K562 (cell line): ENCODE measurements at regions not wholly inside any gene's neighbourhood (a gene's known extent, or its start where the extent isn't known, plus 50 kb on each side); places are given as distances from the start of the nearest gene placed in this dataset.

Source experiments
- GTF2F1 ChIP-seq: IDR thresholded peaks from 2 replicates; pipeline ENCODE4 v1.6.1; 2011; ENCODE audit warnings: low read depth, low read length, improper control_type of control experiment
- NELFE ChIP-seq: IDR thresholded peaks from 2 replicates; pipeline ENCODE4 v1.6.1; 2011; ENCODE audit warnings: mild to moderate bottlenecking; ENCODE audit not compliant: insufficient read depth, insufficient read length
- POLR2AphosphoS5 ChIP-seq: IDR thresholded peaks from 2 replicates; pipeline ENCODE4 v1.6.1; 2011; ENCODE audit warnings: mild to moderate bottlenecking, low read depth, low read length, moderate library complexity; ENCODE audit not compliant: control insufficient read depth, insufficient read depth
- RBBP5 ChIP-seq: fragments of 200-600 bp; sonication (generic); IDR thresholded peaks from 2 replicates; pipeline ENCODE4 v1.6.1; 2012; ENCODE audit warnings: borderline replicate concordance, mild to moderate bottlenecking, low read length, control low read depth, inconsistent platforms; ENCODE audit not compliant: insufficient read depth, poor library complexity, severe bottlenecking
- TCF15 ChIP-seq: fragments of 250-450 bp; sonication (Bioruptor Pico); IDR thresholded peaks from 2 replicates; pipeline ENCODE4 v1.8.0; 2022; ENCODE audit warnings: moderate library complexity, mild to moderate bottlenecking, inconsistent platforms
- ZFP91 ChIP-seq: sonication (generic); formaldehyde crosslinking; IDR thresholded peaks from 2 replicates; pipeline ENCODE4 v1.8.0; 2022; ENCODE audit warnings: mild to moderate bottlenecking, missing genetic modification reagents
- ZNF41 ChIP-seq: fragments of 250-450 bp; sonication (Bioruptor Pico); conservative IDR thresholded peaks from 2 replicates; pipeline ENCODE4 v1.4.0; 2020; ENCODE audit warnings: mild to moderate bottlenecking
- ZNF57 ChIP-seq: fragments of 450-650 bp; formaldehyde crosslinking; IDR thresholded peaks from 2 replicates; pipeline ENCODE4 v1.4.0; 2020; ENCODE audit warnings: mild to moderate bottlenecking, moderate library complexity
- TF ChIP-seq, protein P1 (sequence below): sonication (generic); formaldehyde crosslinking; IDR thresholded peaks from 2 replicates; pipeline ENCODE4 v1.9.0; 2022; ENCODE audit warnings: mild to moderate bottlenecking, missing genetic modification reagents
- TF ChIP-seq, protein P2 (sequence below), 3 experiments: IDR thresholded peaks in 2 of 3; conservative IDR thresholded peaks in 1 of 3; 2 replicates each; pipeline ENCODE4 v1.5.1; 2011 to 2012; ENCODE audit warnings: low read length in 3 of 3, mild to moderate bottlenecking in 3 of 3, control low read depth in 2 of 3, improper control_type of control experiment in 1 of 3, inconsistent platforms in 1 of 3, low read depth in 1 of 3, mixed read lengths in 1 of 3, moderate library complexity in 1 of 3; ENCODE audit not compliant: insufficient read depth in 2 of 3
- TF ChIP-seq, protein P3 (sequence below): fragments of 450-650 bp; formaldehyde crosslinking; IDR thresholded peaks from 2 replicates; pipeline ENCODE4 v1.4.0; 2022; ENCODE audit warnings: missing genetic modification characterization

GRCh38 chr18:25457126-25457525, 105.2 kb upstream of the ZNF521 start:
- TF ChIP-seq NELFE (no peak), RBBP5 (no peak), ZFP91 (CRISPR knock-in tag) (no peak), GTF2F1 (no peak), TCF15 (no peak), ZNF57 (CRISPR knock-in tag) (no peak), POLR2AphosphoS5 (no peak), ZNF41 (CRISPR knock-in tag) (no peak)
- TF ChIP-seq, protein P1, sequence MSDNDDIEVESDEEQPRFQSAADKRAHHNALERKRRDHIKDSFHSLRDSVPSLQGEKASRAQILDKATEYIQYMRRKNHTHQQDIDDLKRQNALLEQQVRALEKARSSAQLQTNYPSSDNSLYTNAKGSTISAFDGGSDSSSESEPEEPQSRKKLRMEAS (CRISPR knock-in tag), result no peak
- TF ChIP-seq, protein P2, sequence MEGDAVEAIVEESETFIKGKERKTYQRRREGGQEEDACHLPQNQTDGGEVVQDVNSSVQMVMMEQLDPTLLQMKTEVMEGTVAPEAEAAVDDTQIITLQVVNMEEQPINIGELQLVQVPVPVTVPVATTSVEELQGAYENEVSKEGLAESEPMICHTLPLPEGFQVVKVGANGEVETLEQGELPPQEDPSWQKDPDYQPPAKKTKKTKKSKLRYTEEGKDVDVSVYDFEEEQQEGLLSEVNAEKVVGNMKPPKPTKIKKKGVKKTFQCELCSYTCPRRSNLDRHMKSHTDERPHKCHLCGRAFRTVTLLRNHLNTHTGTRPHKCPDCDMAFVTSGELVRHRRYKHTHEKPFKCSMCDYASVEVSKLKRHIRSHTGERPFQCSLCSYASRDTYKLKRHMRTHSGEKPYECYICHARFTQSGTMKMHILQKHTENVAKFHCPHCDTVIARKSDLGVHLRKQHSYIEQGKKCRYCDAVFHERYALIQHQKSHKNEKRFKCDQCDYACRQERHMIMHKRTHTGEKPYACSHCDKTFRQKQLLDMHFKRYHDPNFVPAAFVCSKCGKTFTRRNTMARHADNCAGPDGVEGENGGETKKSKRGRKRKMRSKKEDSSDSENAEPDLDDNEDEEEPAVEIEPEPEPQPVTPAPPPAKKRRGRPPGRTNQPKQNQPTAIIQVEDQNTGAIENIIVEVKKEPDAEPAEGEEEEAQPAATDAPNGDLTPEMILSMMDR (IDR thresholded peaks at IDR 0.05 in 2 of 3, conservative IDR thresholded peaks at IDR 0.05 in 1 of 3; ENCODE audit: insufficient read depth in 2 of 3, low read depth in 1 of 3, low read length in 3 of 3), result no peak
- TF ChIP-seq, protein P3, sequence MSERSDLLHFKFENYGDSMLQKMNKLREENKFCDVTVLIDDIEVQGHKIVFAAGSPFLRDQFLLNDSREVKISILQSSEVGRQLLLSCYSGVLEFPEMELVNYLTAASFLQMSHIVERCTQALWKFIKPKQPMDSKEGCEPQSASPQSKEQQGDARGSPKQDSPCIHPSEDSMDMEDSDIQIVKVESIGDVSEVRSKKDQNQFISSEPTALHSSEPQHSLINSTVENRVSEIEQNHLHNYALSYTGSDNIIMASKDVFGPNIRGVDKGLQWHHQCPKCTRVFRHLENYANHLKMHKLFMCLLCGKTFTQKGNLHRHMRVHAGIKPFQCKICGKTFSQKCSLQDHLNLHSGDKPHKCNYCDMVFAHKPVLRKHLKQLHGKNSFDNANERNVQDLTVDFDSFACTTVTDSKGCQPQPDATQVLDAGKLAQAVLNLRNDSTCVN (CRISPR knock-in tag), result no peak
